ENCODE measurements at regions not wholly inside any gene's neighbourhood (a gene's known extent, or its start where the extent isn't known, plus 50 kb on each side); places are given as distances from the start of the nearest gene placed in this dataset.

GRCh38 chr4:24330573-24330972, 253.8 kb downstream of the DHX15 start:
- TF ChIP-seq EGR1 (IDR thresholded peaks at IDR 0.05; ENCODE audit: low read depth in 2 of 2) (no peak), REST (IDR thresholded peaks at IDR 0.05) (no peak), CTCF (IDR thresholded peaks at IDR 0.05; ENCODE audit: low read depth, low read length, missing input control) (no peak), GABPA (IDR thresholded peaks at IDR 0.05 in 1 of 2, conservative IDR thresholded peaks at IDR 0.05 in 1 of 2) (no peak), RAD21 (IDR thresholded peaks at IDR 0.05) (no peak), TAF1 (conservative IDR thresholded peaks at IDR 0.05) (no peak), JUND (IDR thresholded peaks at IDR 0.05) (no peak), MAX (IDR thresholded peaks at IDR 0.05) (no peak), ZBTB33 (IDR thresholded peaks at IDR 0.05) (no peak), FOXA1 (IDR thresholded peaks at IDR 0.05) (no peak)
